KMS-11 (cell line): ENCODE measurements at regions not wholly inside any gene's neighbourhood (a gene's known extent, or its start where the extent isn't known, plus 50 kb on each side); places are given as distances from the start of the nearest gene placed in this dataset.
"Not testable (repeated sequence)": the region's sequence is repeated elsewhere in the genome, so short reads cannot be mapped to it uniquely, and the experiment has no call there.

ENCODE experiments used
- H2AFZ ChIP-seq: fragments of 200-600 bp; sonication (generic); 2 replicates; pipeline ENCODE4 v1.6.1; 2016; ENCODE audit warnings: antibody characterized with exemption, mixed run types, low read depth
- H3K27ac ChIP-seq: fragments of 200-600 bp; sonication (generic); 2 replicates; pipeline ENCODE4 v1.6.1; 2016; ENCODE audit warnings: mild to moderate bottlenecking, mixed run types
- H3K27me3 ChIP-seq: fragments of 200-600 bp; sonication (generic); 2 replicates; pipeline ENCODE4 v1.6.1; 2017; ENCODE audit warnings: mild to moderate bottlenecking, low read depth, mixed run types, moderate library complexity; ENCODE audit not compliant: insufficient read depth
- H3K36me3 ChIP-seq: fragments of 200-600 bp; sonication (generic); 2 replicates; pipeline ENCODE4 v1.6.1; 2017; ENCODE audit warnings: mild to moderate bottlenecking, mixed run types; ENCODE audit not compliant: insufficient read depth
- H3K4me1 ChIP-seq: fragments of 200-600 bp; sonication (generic); 2 replicates; pipeline ENCODE4 v1.6.1; 2016; ENCODE audit warnings: mild to moderate bottlenecking, low read depth, mixed run types; ENCODE audit not compliant: poor library complexity, severe bottlenecking
- H3K4me2 ChIP-seq: fragments of 200-600 bp; sonication (generic); 2 replicates; pipeline ENCODE4 v1.7.0; 2016; ENCODE audit warnings: mild to moderate bottlenecking, mixed run types
- H3K4me3 ChIP-seq: fragments of 200-600 bp; sonication (generic); IDR thresholded peaks from 2 replicates; pipeline ENCODE4 v1.6.1; 2017; ENCODE audit warnings: low read depth, low read length, mixed read lengths; ENCODE audit not compliant: insufficient read depth
- H3K79me2 ChIP-seq: fragments of 200-600 bp; sonication (generic); 2 replicates; pipeline ENCODE4 v1.6.1; 2016; ENCODE audit warnings: low read depth, mixed run types; ENCODE audit not compliant: insufficient read depth
- H3K9ac ChIP-seq: fragments of 200-600 bp; sonication (generic); 2 replicates; pipeline ENCODE4 v1.6.1; 2016; ENCODE audit warnings: mild to moderate bottlenecking, mixed run types
- H4K20me1 ChIP-seq: fragments of 200-600 bp; sonication (generic); 2 replicates; pipeline ENCODE4 v1.6.1; 2016; ENCODE audit warnings: mild to moderate bottlenecking, mixed run types; ENCODE audit not compliant: insufficient read depth
- CTCF ChIP-seq: fragments of 200-600 bp; sonication (generic); conservative IDR thresholded peaks from 2 replicates; pipeline ENCODE4 v1.6.1; 2017; ENCODE audit warnings: low read depth, mild to moderate bottlenecking, antibody characterized with exemption, low read length, moderate library complexity, mixed read lengths

- Histone ChIP-seq H3K9ac (no peak overlapping the region), H3K27ac (no peak overlapping the region), H3K4me2 (no peak overlapping the region), H3K36me3 (no peaks in the 10 kb centered on the region), H4K20me1 (no peaks in the 10 kb centered on the region), H3K79me2 (no peaks in the 10 kb centered on the region), H3K4me1 (no peaks in the 10 kb centered on the region), H3K4me3 (no peak overlapping the region), H2AFZ (no peak overlapping the region), H3K27me3 (no peaks in the 10 kb centered on the region)
- no peak for TF ChIP-seq CTCF
These were observed 1057.5 kb downstream of the GATA3 start for GRCh38 chr10:9111976-9112375.

- no peak for TF ChIP-seq CTCF
- Histone ChIP-seq H3K27me3 (no peaks in the 10 kb centered on the region), H3K4me1 (peaks cover 14% of the 10 kb centered on the region), H3K4me2 (peak overlapping the region; percentile 26), H3K27ac (no peak overlapping the region), H3K4me3 (no peak overlapping the region), H3K9ac (no peak overlapping the region), H2AFZ (no peak overlapping the region), H3K36me3 (no peaks in the 10 kb centered on the region), H3K79me2 (no peaks in the 10 kb centered on the region), H4K20me1 (no peaks in the 10 kb centered on the region)
These were observed 1072.2 kb downstream of the GATA3 start for GRCh38 chr10:9126728-9127127.

GRCh38 chr10:9137368-9137767 is 1082.9 kb downstream of the GATA3 start:
- Histone ChIP-seq H3K9ac (no peak overlapping the region), H3K4me3 (no peak overlapping the region), H2AFZ (no peak overlapping the region), H3K4me2 (no peak overlapping the region), H4K20me1 (no peaks in the 10 kb centered on the region), H3K79me2 (no peaks in the 10 kb centered on the region), H3K27me3 (no peaks in the 10 kb centered on the region), H3K36me3 (no peaks in the 10 kb centered on the region), H3K27ac (no peak overlapping the region), H3K4me1 (no peaks in the 10 kb centered on the region)
- TF ChIP-seq CTCF = no peak

DNA sequence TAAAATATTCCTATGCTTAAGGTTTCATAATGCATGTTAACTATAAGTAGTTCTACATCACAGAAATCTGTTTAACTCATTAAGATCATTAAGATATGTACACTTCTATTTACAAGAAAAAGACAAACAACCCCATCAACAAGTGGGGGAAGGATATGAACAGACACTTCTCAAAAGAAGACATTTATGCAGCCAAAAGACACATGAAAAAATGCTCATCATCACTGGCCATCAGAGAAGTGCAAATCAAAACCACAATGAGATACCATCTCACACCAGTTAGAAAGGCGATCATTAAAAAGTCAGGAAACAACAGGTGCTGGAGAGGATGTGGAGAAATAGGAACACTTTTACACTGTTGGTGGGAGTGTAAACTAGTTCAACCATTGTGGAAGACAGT is 1084.3 kb downstream of the GATA3 start:
- not testable (repeated sequence) for H3K36me3 ChIP-seq, H3K9ac ChIP-seq, H3K4me3 ChIP-seq, H3K79me2 ChIP-seq, H3K4me1 ChIP-seq, H3K27me3 ChIP-seq, H4K20me1 ChIP-seq, H3K4me2 ChIP-seq, H3K27ac ChIP-seq, H2AFZ ChIP-seq

GRCh38 chr10:9140373-9140772 is 1085.9 kb downstream of the GATA3 start:
- Histone ChIP-seq H3K36me3 (no peaks in the 10 kb centered on the region), H2AFZ (no peak overlapping the region), H3K4me1 (no peaks in the 10 kb centered on the region), H4K20me1 (no peaks in the 10 kb centered on the region), H3K4me2 (no peak overlapping the region), H3K9ac (no peak overlapping the region), H3K27me3 (no peaks in the 10 kb centered on the region), H3K79me2 (no peaks in the 10 kb centered on the region), H3K4me3 (no peak overlapping the region), H3K27ac (no peak overlapping the region)
- no peak for TF ChIP-seq CTCF
